ENCODE measurements at regions not wholly inside any gene's neighbourhood (a gene's known extent, or its start where the extent isn't known, plus 50 kb on each side); places are given as distances from the start of the nearest gene placed in this dataset.

- TF ChIP-seq ZNF660 (CRISPR knock-in tag; IDR thresholded peaks at IDR 0.05; ENCODE audit: borderline replicate concordance, low read depth) (no peak), TP53 (CRISPR knock-in tag; conservative IDR thresholded peaks at IDR 0.05) (no peak), HNRNPUL1 (IDR thresholded peaks at IDR 0.05; ENCODE audit: low read depth, low read length) (no peak)
Observed at GRCh38 chr5:82931110-82931509, 146.1 kb downstream of the TMEM167A start (continued).

GRCh38 chr5:82925061-82925411 is 152.2 kb downstream of the TMEM167A start:
- no peak overlapping the region for H3K4me2 ChIP-seq (ENCODE audit: low read depth, low read length)
- TF ChIP-seq PAXIP1 (CRISPR knock-in tag; conservative IDR thresholded peaks at IDR 0.05) (no peak), TAF1 (CRISPR knock-in tag; IDR thresholded peaks at IDR 0.05) (no peak), ZNF253 (CRISPR knock-in tag; IDR thresholded peaks at IDR 0.05; ENCODE audit: borderline replicate concordance) (no peak), TMF1 (CRISPR knock-in tag; IDR thresholded peaks at IDR 0.05; ENCODE audit: low read depth) (no peak), ZSCAN30 (CRISPR knock-in tag; IDR thresholded peaks at IDR 0.05) (no peak), STAT6 (CRISPR knock-in tag; IDR thresholded peaks at IDR 0.05; ENCODE audit: borderline replicate concordance) (no peak), ZIK1 (CRISPR knock-in tag; IDR thresholded peaks at IDR 0.05; ENCODE audit: borderline replicate concordance, low read depth) (no peak), GATAD2A (CRISPR knock-in tag; IDR thresholded peaks at IDR 0.05) (no peak)
- WGBS (ENCODE audit: low lambda C conversion rate): 63% methylated on average over 3 of the region's 3 CpGs
- H2AFZ ChIP-seq (ENCODE audit: low read length): no peak overlapping the region
- no peak overlapping the region for H3K27ac ChIP-seq (ENCODE audit: extremely low read length, insufficient read depth, low read length)
- ATAC-seq (no peak), FAIRE-seq (no peak), DNase-seq (ENCODE audit: low spot score) (no peak)
- no peaks in the 10 kb centered on the region for H3K9me3 ChIP-seq (ENCODE audit: low read length)
- no TSS peak for BruUV-seq (replicated peaks)
- in situ Hi-C loops (cut with HindIII; ENCODE audit: extremely low pct_ligation_motif_present, low pct_unique_long_range_greater_than_20kb) (no loop called here), intact Hi-C loops (cut with micrococcal nuclease; ENCODE audit: unreplicated experiment) (no loop called here)
- H3K36me3 ChIP-seq (replicated peaks in 1 of 2; ENCODE audit: control insufficient read depth in 1 of 2, insufficient read depth in 2 of 2, low read length in 2 of 2): no peaks in the 10 kb centered on the region
- H3K9ac ChIP-seq (ENCODE audit: insufficient read depth, low read depth, low read length): no peak overlapping the region
- ChIA-PET CTCF (ENCODE audit: low intra/inter-chr PET ratio, low total read pairs) (no interaction called here), POLR2A (no interaction called here)
- peaks cover 2 to 3% of the 10 kb centered on the region in 2 experiments; a peak in 3 of 5 replicates for H3K27me3 ChIP-seq (ENCODE audit: control insufficient read depth in 1 of 2, insufficient read depth in 2 of 2, low read length in 2 of 2)
- H4K20me1 ChIP-seq (ENCODE audit: insufficient read depth, low read length): no peaks in the 10 kb centered on the region
- no peaks in the 10 kb centered on the region for H3K79me2 ChIP-seq (ENCODE audit: insufficient read depth, low read length)
- peaks cover 16% of the 10 kb centered on the region for H3K4me1 ChIP-seq (ENCODE audit: insufficient read depth, low read length)
- H3K4me3 ChIP-seq (replicated peaks in 1 of 3; ENCODE audit: insufficient read depth in 1 of 3, low read depth in 2 of 3, low read length in 3 of 3): no peak overlapping the region

Data from HepG2 (cell line).